ENCODE measurements at regions not wholly inside any gene's neighbourhood (a gene's known extent, or its start where the extent isn't known, plus 50 kb on each side); places are given as distances from the start of the nearest gene placed in this dataset.

DNA sequence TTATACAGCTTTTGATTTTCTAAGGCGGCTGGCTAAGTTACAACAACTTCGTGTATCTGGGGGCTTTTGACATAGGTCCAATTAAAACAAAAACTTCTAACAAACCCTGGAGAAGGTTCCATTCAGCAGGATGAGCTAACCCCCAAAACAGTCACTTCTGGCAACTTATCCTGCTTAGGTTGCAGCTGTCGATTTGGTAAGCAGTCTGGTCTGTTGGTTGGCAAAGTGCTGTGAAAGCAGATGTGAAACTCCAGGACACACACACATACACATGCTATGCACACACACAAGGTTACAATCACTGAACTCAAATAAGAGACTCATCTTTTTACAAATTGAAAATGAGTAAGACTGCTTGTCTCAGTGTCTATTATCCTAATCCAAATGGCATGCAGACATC, 119.0 kb upstream of the STMND1 start:
- TF ChIP-seq, protein P1, sequence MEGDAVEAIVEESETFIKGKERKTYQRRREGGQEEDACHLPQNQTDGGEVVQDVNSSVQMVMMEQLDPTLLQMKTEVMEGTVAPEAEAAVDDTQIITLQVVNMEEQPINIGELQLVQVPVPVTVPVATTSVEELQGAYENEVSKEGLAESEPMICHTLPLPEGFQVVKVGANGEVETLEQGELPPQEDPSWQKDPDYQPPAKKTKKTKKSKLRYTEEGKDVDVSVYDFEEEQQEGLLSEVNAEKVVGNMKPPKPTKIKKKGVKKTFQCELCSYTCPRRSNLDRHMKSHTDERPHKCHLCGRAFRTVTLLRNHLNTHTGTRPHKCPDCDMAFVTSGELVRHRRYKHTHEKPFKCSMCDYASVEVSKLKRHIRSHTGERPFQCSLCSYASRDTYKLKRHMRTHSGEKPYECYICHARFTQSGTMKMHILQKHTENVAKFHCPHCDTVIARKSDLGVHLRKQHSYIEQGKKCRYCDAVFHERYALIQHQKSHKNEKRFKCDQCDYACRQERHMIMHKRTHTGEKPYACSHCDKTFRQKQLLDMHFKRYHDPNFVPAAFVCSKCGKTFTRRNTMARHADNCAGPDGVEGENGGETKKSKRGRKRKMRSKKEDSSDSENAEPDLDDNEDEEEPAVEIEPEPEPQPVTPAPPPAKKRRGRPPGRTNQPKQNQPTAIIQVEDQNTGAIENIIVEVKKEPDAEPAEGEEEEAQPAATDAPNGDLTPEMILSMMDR (IDR thresholded peaks at IDR 0.05): no peak
- no peak for TF ChIP-seq POLR2A (IDR thresholded peaks at IDR 0.05)

Data from adrenal gland (tissue), 5 donors.